HG03565 (cell line): ENCODE measurements at regions not wholly inside any gene's neighbourhood (a gene's known extent, or its start where the extent isn't known, plus 50 kb on each side); places are given as distances from the start of the nearest gene placed in this dataset.

Source experiments
- ATAC-seq: cut with Tn5 transposase; IDR thresholded peaks from one replicate; pipeline ENCODE4 v1.9.1; 2021; ENCODE audit warnings: mild to moderate bottlenecking, moderate library complexity; ENCODE audit not compliant: unreplicated experiment

- ATAC-seq: no peak
Observed at GRCh38 chr9:105828171-105828570, 133.8 kb downstream of the TMEM38B start.

- no peak for ATAC-seq
Observed at GRCh38 chr9:105828596-105829213, 134.4 kb downstream of the TMEM38B start.

- no peak for ATAC-seq
Observed at GRCh38 chr9:105830461-105830860, 136.1 kb downstream of the TMEM38B start.

GRCh38 chr9:105832096-105832710 is 137.9 kb downstream of the TMEM38B start:
- no peak for ATAC-seq

- no peak for ATAC-seq
Observed at GRCh38 chr9:105833271-105833975, 139.1 kb downstream of the TMEM38B start.

- no peak for ATAC-seq
Observed at GRCh38 chr9:105834404-105834803, 140.1 kb downstream of the TMEM38B start.

- no peak for ATAC-seq
Observed at GRCh38 chr9:105835721-105836120, 141.4 kb downstream of the TMEM38B start.

- no peak for ATAC-seq
Observed at GRCh38 chr9:105836936-105837660, 142.8 kb downstream of the TMEM38B start.

- ATAC-seq: no peak
Observed at GRCh38 chr9:105841562-105841961, 147.2 kb downstream of the TMEM38B start.

- no peak for ATAC-seq
Observed at GRCh38 chr9:105842023-105842644, 147.8 kb downstream of the TMEM38B start.

GRCh38 chr9:105846825-105847224 is 152.5 kb downstream of the TMEM38B start:
- ATAC-seq: no peak

GRCh38 chr9:105850852-105851500 is 156.6 kb downstream of the TMEM38B start:
- no peak for ATAC-seq

GRCh38 chr9:105854026-105854782 is 159.9 kb downstream of the TMEM38B start:
- ATAC-seq: no peak

- ATAC-seq: no peak
Observed at GRCh38 chr9:105854783-105855724, 160.7 kb downstream of the TMEM38B start.

- no peak for ATAC-seq
Observed at GRCh38 chr9:105855987-105856386, 161.6 kb downstream of the TMEM38B start.

GRCh38 chr9:105858006-105858690 is 163.8 kb downstream of the TMEM38B start:
- no peak for ATAC-seq

GRCh38 chr9:105858877-105859276 is 164.5 kb downstream of the TMEM38B start:
- ATAC-seq: no peak

GRCh38 chr9:105859428-105860091 is 165.2 kb downstream of the TMEM38B start:
- ATAC-seq: no peak
